ENCODE measurements at regions not wholly inside any gene's neighbourhood (a gene's known extent, or its start where the extent isn't known, plus 50 kb on each side); places are given as distances from the start of the nearest gene placed in this dataset.

- Histone ChIP-seq H3K9me3 (ENCODE audit: insufficient read depth in 2 of 2, low read depth in 1 of 2, low read length in 1 of 2) (no peaks in the 10 kb centered on the region), H3K18ac (ENCODE audit: extremely low read depth, low read length) (peak overlapping the region; percentile 9; the same call in 1 of the 2 replicates), H3K4me3 (ENCODE audit: extremely low read depth in 1 of 4, insufficient read depth in 2 of 4, low read depth in 3 of 4, low read length in 4 of 4) (no peak overlapping the region), H2BK15ac (ENCODE audit: low read length) (no peak overlapping the region), H2BK20ac (ENCODE audit: low read length) (no peak overlapping the region), H3K14ac (ENCODE audit: insufficient read length) (no peak overlapping the region), H3K4me1 (replicated peaks in 1 of 4; ENCODE audit: control insufficient read depth in 3 of 4, insufficient read depth in 4 of 4, low read length in 3 of 4) (peaks cover 0 to 5% (median 0%) of the 10 kb centered on the region in 4 experiments; a peak in 1 of 7 replicates), H3K4ac (replicated peaks; ENCODE audit: insufficient read length, low read depth, low read length) (no peak overlapping the region), H3K27me3 (replicated peaks in 1 of 4; ENCODE audit: control insufficient read depth in 3 of 4, extremely low read depth in 1 of 4, insufficient read depth in 3 of 4, low read length in 3 of 4) (no peaks in the 10 kb centered on the region), H3K56ac (replicated peaks; ENCODE audit: insufficient read length, low read depth, low read length) (no peak overlapping the region), H4K20me1 (replicated peaks in 1 of 2; ENCODE audit: control insufficient read depth in 1 of 2, insufficient read depth in 2 of 2, low read length in 2 of 2) (no peaks in the 10 kb centered on the region), H2BK12ac (ENCODE audit: low read depth, low read length) (no peak overlapping the region), H2AK5ac (ENCODE audit: low read depth, low read length) (no peak overlapping the region), H3K27ac (ENCODE audit: low read depth, low read length) (no peak overlapping the region), H3K4me2 (ENCODE audit: insufficient read depth in 1 of 2, low read depth in 2 of 2, low read length in 2 of 2) (peak overlapping the region in 1 of 2 experiments; percentile 8; a peak in 2 of 4 replicates), H4K5ac (ENCODE audit: insufficient read length, low read depth, low read length) (no peak overlapping the region), H3K36me3 (ENCODE audit: control insufficient read depth in 2 of 4, insufficient read depth in 4 of 4, low read length in 3 of 4) (no peaks in the 10 kb centered on the region), H3K79me2 (ENCODE audit: control insufficient read depth in 1 of 2, insufficient read depth in 2 of 2, low read length in 2 of 2) (no peaks in the 10 kb centered on the region), H2BK120ac (replicated peaks; ENCODE audit: low read depth, low read length) (no peak overlapping the region), H3K79me1 (ENCODE audit: low read depth, low read length) (no peaks in the 10 kb centered on the region), H2BK5ac (ENCODE audit: low read depth, low read length) (no peak overlapping the region), H3K23me2 (ENCODE audit: low read depth, low read length) (no peaks in the 10 kb centered on the region), H4K8ac (ENCODE audit: extremely low read depth, insufficient read depth, low read length) (no peak overlapping the region), H2AFZ (ENCODE audit: low read length) (peak overlapping the region; percentile 72), H4K91ac (replicated peaks; ENCODE audit: insufficient read length, low read length) (no peak overlapping the region), H3K23ac (ENCODE audit: insufficient read length) (no peak overlapping the region), H3K9ac (replicated peaks in 1 of 4; ENCODE audit: extremely low read depth in 1 of 4, low read depth in 3 of 4, low read length in 3 of 4) (no peak overlapping the region)
- CTCF ChIA-PET (ENCODE audit: partially characterized antibody) = interaction anchor here (1.0 to 1.5 kb wide), 5 partner anchors 9 to 117 kb away, joined by 3 to 4 read pairs (median 4); no protein-coding TSS in a partner anchor
- DNase-seq (ENCODE audit: low read depth in 1 of 2, low spot score in 2 of 2) (no peak), FAIRE-seq (peak; percentile 76)
- POLR2A ChIA-PET (ENCODE audit: partially characterized antibody) = no interaction called here
- WGBS, 2 experiments (ENCODE audit: extremely low coverage in 1 of 2, insufficient coverage in 1 of 2, insufficient read length in 1 of 2, insufficient replicate concordance in 2 of 2, low coverage in 1 of 2, low lambda C conversion rate in 2 of 2, missing lambda C conversion rate in 1 of 2) = 88% methylated on average over 7 of the region's 7 CpGs; no CpG with 5 or more reads in 1 of the 2 experiments
- TF ChIP-seq RBBP5 (IDR thresholded peaks at IDR 0.05; ENCODE audit: borderline replicate concordance, low read depth, low read length) (no peak), BRCA1 (IDR thresholded peaks at IDR 0.05; ENCODE audit: low read depth, low read length) (no peak), RXRA (IDR thresholded peaks at IDR 0.05; ENCODE audit: insufficient read depth, low read depth, low read length) (no peak), SRF (IDR thresholded peaks at IDR 0.05; ENCODE audit: low read depth, low read length) (no peak), CREB1 (IDR thresholded peaks at IDR 0.05) (no peak), CHD2 (IDR thresholded peaks at IDR 0.05; ENCODE audit: low read length) (no peak), PHF8 (conservative IDR thresholded peaks at IDR 0.05; ENCODE audit: low read depth, low read length) (no peak), FOSL1 (IDR thresholded peaks at IDR 0.05; ENCODE audit: insufficient read depth, low read depth, low read length) (no peak), EGR1 (IDR thresholded peaks at IDR 0.05; ENCODE audit: borderline replicate concordance, low read depth, low read length) (no peak), ASH2L (IDR thresholded peaks at IDR 0.05; ENCODE audit: low read length) (no peak), HDAC2 (IDR thresholded peaks at IDR 0.05; ENCODE audit: borderline replicate concordance in 1 of 2, low read depth in 2 of 2, low read length in 2 of 2) (no peak), GTF2F1 (IDR thresholded peaks at IDR 0.05; ENCODE audit: borderline replicate concordance, low read depth, low read length) (no peak), SIX5 (IDR thresholded peaks at IDR 0.05; ENCODE audit: low read depth, low read length) (no peak)
- TF ChIP-seq, protein P1, sequence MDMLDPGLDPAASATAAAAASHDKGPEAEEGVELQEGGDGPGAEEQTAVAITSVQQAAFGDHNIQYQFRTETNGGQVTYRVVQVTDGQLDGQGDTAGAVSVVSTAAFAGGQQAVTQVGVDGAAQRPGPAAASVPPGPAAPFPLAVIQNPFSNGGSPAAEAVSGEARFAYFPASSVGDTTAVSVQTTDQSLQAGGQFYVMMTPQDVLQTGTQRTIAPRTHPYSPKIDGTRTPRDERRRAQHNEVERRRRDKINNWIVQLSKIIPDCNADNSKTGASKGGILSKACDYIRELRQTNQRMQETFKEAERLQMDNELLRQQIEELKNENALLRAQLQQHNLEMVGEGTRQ (IDR thresholded peaks at IDR 0.05; ENCODE audit: low read length) = no peak
Measured at GRCh38 chr13:44739539-44739938, 163.4 kb upstream of the TSC22D1 start.
